Upper lobe of left lung (tissue), 4 donors: ENCODE measurements at regions not wholly inside any gene's neighbourhood (a gene's known extent, or its start where the extent isn't known, plus 50 kb on each side); places are given as distances from the start of the nearest gene placed in this dataset.

Experiments
- CTCF ChIP-seq, 6 experiments: fragments of 450-650 bp in 4 of 6; fragments of 200-600 bp in 2 of 6; sonication (generic) in 2 of 6; IDR thresholded peaks; one replicate each; pipeline ENCODE4 v1.5.1; 2016 to 2019; ENCODE audit warnings: antibody characterized with exemption in 6 of 6
- POLR2A ChIP-seq, 4 donors: fragments of 450-650 bp; IDR thresholded peaks; one replicate each; pipeline ENCODE4 v1.5.1; 2016 to 2017; ENCODE audit warnings: antibody characterized with exemption in 4 of 4, mild to moderate bottlenecking in 2 of 4
- POLR2AphosphoS5 ChIP-seq, 2 donors: sonication (generic); formaldehyde crosslinking; IDR thresholded peaks; one replicate each; pipeline ENCODE4 v1.5.1; 2017; ENCODE audit warnings: antibody characterized with exemption in 2 of 2

DNA sequence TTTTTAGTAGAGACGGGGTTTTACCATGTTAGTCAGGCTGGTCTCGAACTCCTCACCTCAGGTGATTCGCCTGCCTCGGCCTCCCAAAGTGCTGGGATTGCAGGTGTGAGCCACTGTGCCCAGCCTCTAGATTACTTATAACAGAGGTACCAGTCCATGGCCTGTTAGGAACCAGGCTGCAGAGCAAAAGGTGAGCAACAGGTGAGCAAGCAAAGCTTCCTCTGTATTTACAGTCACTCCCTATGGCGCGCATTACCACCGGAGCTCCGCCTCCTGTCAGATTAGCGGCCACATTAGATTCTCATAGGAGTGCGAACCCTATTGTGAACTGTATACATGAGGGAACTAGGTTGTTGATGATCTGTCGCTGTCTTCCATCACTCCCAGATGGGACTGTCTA, 178.0 kb upstream of the SALL4 start:
- no peak for TF ChIP-seq CTCF (IDR thresholded peaks at IDR 0.05)
- no peak for TF ChIP-seq POLR2AphosphoS5 (IDR thresholded peaks at IDR 0.05)
- no peak for TF ChIP-seq POLR2A (IDR thresholded peaks at IDR 0.05)
